ENCODE measurements at regions not wholly inside any gene's neighbourhood (a gene's known extent, or its start where the extent isn't known, plus 50 kb on each side); places are given as distances from the start of the nearest gene placed in this dataset.
"Not testable (repeated sequence)": the region's sequence is repeated elsewhere in the genome, so short reads cannot be mapped to it uniquely, and the experiment has no call there.

- in situ Hi-C loops (cut with MboI; ENCODE audit: low sequenced_read_pairs): no loop called here
Measured at GRCh38 chr3:152891678-152892077, 56.7 kb downstream of the P2RY1 start.

DNA sequence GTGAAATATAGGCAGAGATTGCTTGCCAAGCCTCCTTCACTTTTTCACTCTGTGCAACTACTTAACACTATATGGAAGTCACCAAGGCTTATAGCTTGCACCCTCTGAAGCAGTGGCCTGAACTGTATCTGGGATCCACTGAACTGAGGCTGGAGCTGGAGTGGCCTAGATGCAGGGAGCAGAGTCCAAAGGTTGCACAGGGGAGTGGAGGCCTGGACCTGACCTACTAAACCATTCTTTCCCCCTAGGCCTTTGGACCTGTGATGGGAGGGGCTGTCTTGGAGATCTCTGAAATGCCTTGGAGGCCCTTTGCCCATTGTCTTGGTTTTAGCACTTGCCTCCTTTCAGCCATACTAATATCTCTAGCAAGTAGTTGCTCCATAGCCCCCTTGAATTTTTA lies 57.5 kb downstream of the P2RY1 start:
- in situ Hi-C loops (cut with MboI; ENCODE audit: low sequenced_read_pairs): no loop called here

DNA sequence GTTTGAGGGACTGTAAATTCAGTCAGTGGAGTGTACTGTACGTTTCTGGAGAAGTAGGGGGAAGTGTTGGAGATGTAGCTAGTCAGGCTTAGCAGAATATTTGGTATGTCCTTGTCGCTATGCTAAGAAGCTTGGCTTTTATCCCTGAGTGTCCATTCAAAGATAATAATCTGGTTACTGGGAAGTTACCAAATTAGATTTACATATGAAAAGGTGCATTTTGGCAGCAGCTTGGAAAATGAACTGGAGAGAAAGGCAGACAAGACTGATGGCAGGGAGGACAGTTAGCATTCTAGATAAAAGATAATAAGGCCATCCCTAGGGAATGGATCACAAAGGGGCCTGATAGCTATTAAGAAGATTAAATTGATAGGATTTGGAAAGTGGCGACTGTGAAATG lies 58.7 kb downstream of the P2RY1 start:
- in situ Hi-C loops (cut with MboI; ENCODE audit: low sequenced_read_pairs): no loop called here

GRCh38 chr3:152899306-152899705 lies 64.4 kb downstream of the P2RY1 start:
- in situ Hi-C loops (cut with MboI; ENCODE audit: low sequenced_read_pairs): no loop called here

DNA sequence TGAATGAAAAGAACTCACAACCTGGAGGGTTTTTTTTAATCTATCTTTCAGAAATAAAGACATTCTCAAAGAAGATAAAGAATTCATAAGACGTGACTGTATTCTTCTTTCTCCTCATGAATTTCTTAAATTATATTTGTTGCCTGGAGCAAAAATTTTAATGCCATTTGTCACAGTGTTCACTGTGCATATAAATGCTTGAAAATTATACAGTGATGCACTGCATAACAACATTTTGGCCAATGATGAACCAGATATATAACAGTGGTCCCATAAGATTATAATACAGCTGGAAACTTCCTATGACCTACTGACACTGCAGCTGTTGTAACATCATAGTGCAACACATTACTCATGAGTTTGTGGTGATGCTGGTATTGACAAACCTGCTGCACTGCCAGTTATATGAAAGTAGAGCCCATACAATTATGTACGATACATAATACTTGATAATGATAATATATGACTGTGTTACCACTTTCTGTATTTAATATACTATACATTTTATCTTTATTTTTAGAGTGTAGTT lies 67.3 kb downstream of the P2RY1 start:
- in situ Hi-C loops (cut with MboI; ENCODE audit: low sequenced_read_pairs): no loop called here

- in situ Hi-C loops (cut with MboI; ENCODE audit: low sequenced_read_pairs): no loop called here
Measured at GRCh38 chr3:152905631-152906030, 70.7 kb downstream of the P2RY1 start.

- in situ Hi-C loops (cut with MboI; ENCODE audit: low sequenced_read_pairs): no loop called here
Measured at GRCh38 chr3:152909180-152909883, 74.4 kb downstream of the P2RY1 start.

DNA sequence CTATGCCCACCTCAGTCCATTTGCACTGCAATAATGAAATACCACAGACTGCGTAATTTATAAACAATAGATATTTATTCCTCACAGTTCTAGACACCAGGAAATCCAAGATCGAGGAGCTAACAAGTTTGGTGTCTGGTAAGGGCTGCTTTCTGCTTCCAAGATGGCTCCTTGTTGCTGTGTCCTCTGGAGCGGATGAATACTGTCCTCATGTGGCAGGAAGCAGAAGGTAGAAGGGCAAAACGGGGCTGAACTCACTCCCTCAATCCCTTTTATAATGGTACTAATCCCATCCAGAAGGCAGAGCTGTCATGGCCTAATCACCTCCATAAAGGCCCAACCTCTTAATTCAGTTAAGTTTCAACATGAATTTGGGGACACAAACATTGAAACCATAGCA lies 75.3 kb downstream of the P2RY1 start:
- in situ Hi-C loops (cut with MboI; ENCODE audit: low sequenced_read_pairs): no loop called here

DNA sequence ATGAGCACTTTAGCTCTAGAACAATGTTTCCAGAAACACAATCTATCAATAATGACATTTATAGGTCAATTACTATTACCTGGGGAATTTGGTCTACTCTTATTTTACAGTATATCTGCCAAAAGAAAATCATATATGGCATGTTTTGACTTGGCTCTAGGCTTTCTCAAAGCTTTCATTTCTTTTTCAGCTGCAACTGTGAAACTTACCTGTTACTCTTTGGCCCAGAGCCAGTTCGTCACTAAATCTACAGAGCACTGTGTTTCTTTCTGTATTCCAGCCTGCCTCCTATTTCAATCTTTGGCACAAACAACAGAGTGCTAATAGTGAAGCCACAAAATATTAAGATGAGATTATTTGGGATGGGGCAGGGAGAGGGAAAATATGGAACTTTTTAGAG lies 76.0 kb downstream of the P2RY1 start:
- in situ Hi-C loops (cut with MboI; ENCODE audit: low sequenced_read_pairs): no loop called here

DNA sequence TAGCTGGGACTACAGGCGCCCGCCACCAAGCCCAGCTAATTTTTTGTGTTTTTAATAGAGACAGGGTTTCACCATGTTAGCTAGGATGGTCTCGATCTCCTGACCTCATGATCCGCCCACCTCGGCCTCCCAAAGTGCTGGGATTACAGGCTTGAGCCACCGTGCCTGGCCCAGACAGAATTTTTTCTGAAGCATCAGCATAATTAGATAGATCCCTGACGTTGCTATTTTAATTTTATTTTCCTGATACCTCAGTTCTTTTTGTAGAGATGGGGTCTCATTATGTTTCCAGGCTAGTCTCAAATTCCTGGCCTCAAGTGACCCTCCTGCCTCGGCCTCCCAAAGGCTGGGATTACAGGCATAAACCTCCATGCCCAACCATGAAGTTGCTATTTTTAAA lies 79.8 kb downstream of the P2RY1 start:
- in situ Hi-C loops (cut with MboI; ENCODE audit: low sequenced_read_pairs): not testable (repeated sequence)

DNA sequence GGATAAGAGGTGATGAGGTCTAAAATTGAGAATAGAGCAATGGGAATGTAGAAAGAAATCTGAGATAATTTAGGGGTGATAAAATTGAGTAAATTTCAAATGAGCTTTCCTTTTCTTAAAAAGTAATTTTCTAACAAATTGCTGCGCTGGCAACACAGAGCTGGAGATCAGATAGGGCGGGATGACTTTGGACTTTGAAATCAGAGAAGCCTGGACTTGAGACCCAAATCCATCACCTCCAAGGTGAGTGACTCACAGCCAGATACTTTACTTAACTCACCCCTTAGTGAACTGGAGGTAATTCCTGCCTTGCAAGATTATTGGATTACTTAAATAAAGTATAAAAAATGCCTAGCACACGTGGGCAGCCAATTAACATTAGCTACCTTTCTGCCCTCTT lies 80.8 kb downstream of the P2RY1 start:
- in situ Hi-C loops (cut with MboI; ENCODE audit: low sequenced_read_pairs): no loop called here

DNA sequence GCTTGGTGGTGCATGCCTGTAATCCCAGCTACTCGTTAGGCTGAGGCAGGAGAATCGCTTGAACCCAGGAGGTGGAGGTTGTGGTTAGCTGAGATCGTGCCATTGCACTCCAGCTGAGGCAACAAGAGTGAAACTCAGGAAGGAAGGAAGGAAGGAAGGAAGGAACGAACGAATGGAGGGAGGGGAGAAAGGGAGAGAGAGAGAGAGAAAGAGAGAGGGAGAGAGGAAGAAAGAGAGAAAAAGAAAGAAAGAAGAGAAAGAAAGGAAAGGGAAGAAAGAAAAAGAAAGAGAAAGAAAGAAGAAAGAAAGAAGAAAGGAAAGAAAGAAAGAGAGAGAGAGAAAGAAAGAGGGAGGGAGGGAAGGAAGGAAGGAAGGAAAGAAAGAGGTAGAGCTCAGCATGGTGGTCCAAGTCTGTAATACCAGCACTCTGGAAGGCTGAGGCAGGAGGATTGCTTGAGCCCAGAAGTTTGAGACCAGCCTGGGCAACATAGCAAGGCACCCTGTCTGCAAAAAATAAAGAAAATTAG lies 81.9 kb downstream of the P2RY1 start:
- in situ Hi-C loops (cut with MboI; ENCODE audit: low sequenced_read_pairs): no loop called here

- in situ Hi-C loops (cut with MboI; ENCODE audit: low sequenced_read_pairs): no loop called here
Measured at GRCh38 chr3:152921351-152921750, 86.4 kb downstream of the P2RY1 start.

DNA sequence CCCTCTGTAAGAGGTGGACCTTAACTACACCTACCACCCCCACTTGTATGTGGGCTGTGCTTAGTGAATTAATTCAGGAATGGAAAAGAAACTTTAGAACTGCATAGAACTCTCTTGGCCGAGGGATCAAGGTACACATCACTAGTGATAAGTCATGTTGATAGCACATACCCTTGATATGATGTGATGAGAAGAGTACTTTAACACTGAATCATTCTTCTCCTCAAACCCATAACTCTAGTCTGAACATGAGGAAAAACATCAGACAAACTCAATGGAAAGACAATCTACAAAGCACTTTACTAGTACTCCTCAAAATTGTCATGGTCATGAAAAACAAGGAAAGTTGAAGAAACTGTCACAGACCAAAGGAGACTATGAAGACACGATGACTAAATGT lies 87.6 kb downstream of the P2RY1 start:
- in situ Hi-C loops (cut with MboI; ENCODE audit: low sequenced_read_pairs): no loop called here

DNA sequence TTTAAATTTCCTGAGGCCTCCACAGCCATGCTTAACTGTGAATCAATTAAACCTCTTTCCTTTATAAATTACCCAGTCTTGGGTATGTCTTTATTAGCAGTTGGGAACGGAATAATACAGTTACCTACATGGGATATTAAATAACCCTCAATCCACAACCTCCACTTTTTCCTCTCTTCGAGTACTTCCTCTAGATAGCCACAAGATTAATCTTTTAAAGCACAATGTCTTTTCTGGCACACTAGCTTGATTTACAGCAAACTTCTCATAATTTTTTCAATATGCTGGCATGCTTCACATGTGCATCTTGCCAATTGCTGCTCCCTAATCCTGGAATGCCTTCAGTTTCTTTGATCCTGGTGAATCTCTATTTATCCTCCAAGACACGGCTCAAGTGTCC lies 92.2 kb downstream of the P2RY1 start:
- in situ Hi-C loops (cut with MboI; ENCODE audit: low sequenced_read_pairs): no loop called here

GRCh38 chr3:152930516-152930915 lies 95.6 kb downstream of the P2RY1 start:
- in situ Hi-C loops (cut with MboI; ENCODE audit: low sequenced_read_pairs): no loop called here

- in situ Hi-C loops (cut with MboI; ENCODE audit: low sequenced_read_pairs): no loop called here
Measured at GRCh38 chr3:152937234-152937633, 102.3 kb downstream of the P2RY1 start.

- in situ Hi-C loops (cut with MboI; ENCODE audit: low sequenced_read_pairs): no loop called here
Measured at GRCh38 chr3:152938974-152939636, 104.2 kb downstream of the P2RY1 start.

DNA sequence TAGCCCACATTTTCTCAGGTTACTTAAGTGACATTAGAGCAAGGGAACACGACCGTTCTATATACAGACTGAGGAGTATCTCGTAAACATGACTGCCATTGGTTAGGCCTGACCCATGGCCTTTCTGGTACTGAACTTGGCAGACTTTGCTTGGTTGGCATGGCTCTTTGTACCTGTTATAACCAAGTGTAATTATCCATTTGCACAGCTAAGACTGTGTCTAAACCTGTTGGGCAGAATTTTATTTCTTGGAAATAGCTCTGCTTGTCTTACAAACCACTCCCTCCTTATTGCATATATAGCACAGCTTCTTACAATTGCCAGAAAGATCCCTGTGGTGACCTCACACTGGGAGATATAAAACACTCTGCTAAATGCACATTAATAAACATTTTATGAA lies 106.9 kb downstream of the P2RY1 start:
- in situ Hi-C loops (cut with MboI; ENCODE audit: low sequenced_read_pairs): no loop called here

GRCh38 chr3:152942366-152942765 lies 107.4 kb downstream of the P2RY1 start:
- in situ Hi-C loops (cut with MboI; ENCODE audit: low sequenced_read_pairs): no loop called here

GRCh38 chr3:152943645-152944044 lies 108.7 kb downstream of the P2RY1 start:
- in situ Hi-C loops (cut with MboI; ENCODE audit: low sequenced_read_pairs): no loop called here

GRCh38 chr3:152944671-152945070 lies 109.7 kb downstream of the P2RY1 start:
- in situ Hi-C loops (cut with MboI; ENCODE audit: low sequenced_read_pairs): no loop called here
